H9 (cell line): ENCODE measurements at regions not wholly inside any gene's neighbourhood (a gene's known extent, or its start where the extent isn't known, plus 50 kb on each side); places are given as distances from the start of the nearest gene placed in this dataset.

Source experiments
- DNase-seq: peaks from one replicate; pipeline ENCODE4 v3.0.0-alpha.2; 2017
- H2AFZ ChIP-seq: one replicate; pipeline ENCODE4 v1.6.1; 2013; ENCODE audit warnings: mild to moderate bottlenecking, low read length, control low read depth, moderate library complexity
- H2AK5ac ChIP-seq: 2 replicates; pipeline ENCODE4 v1.6.1; 2013; ENCODE audit warnings: low read length, control low read depth, mixed read lengths; ENCODE audit not compliant: insufficient read length
- H2BK120ac ChIP-seq: one replicate; pipeline ENCODE4 v1.6.1; 2013; ENCODE audit warnings: low read depth, mild to moderate bottlenecking, low read length, control low read depth, inconsistent platforms; ENCODE audit not compliant: poor library complexity, severe bottlenecking
- H2BK12ac ChIP-seq: 2 replicates; pipeline ENCODE4 v1.6.1; 2013; ENCODE audit warnings: low read length, control low read depth, mixed read lengths, low read depth; ENCODE audit not compliant: insufficient read length
- H2BK15ac ChIP-seq: 2 replicates; pipeline ENCODE4 v1.6.1; 2013; ENCODE audit warnings: low read depth, low read length, control low read depth
- H2BK20ac ChIP-seq: one replicate; pipeline ENCODE4 v1.6.1; 2013; ENCODE audit warnings: low read depth, mild to moderate bottlenecking, low read length, control low read depth, inconsistent platforms; ENCODE audit not compliant: poor library complexity, severe bottlenecking
- H2BK5ac ChIP-seq: 2 replicates; pipeline ENCODE4 v1.6.1; 2013; ENCODE audit warnings: low read length, control low read depth, mixed read lengths; ENCODE audit not compliant: insufficient read length
- H3K14ac ChIP-seq: 2 replicates; pipeline ENCODE4 v1.6.1; 2013; ENCODE audit warnings: low read length, control low read depth; ENCODE audit not compliant: insufficient read depth
- H3K18ac ChIP-seq: 2 replicates; pipeline ENCODE4 v1.6.1; 2013; ENCODE audit warnings: low read depth, mild to moderate bottlenecking, mixed read lengths, low read length, control low read depth; ENCODE audit not compliant: insufficient read length
- H3K23ac ChIP-seq: 2 replicates; pipeline ENCODE4 v1.6.1; 2013; ENCODE audit warnings: low read length, control low read depth, mixed read lengths, low read depth; ENCODE audit not compliant: insufficient read length
- H3K23me2 ChIP-seq: 2 replicates; pipeline ENCODE4 v1.6.1; 2013; ENCODE audit warnings: low read depth, mild to moderate bottlenecking, mixed read lengths, low read length, control low read depth; ENCODE audit not compliant: insufficient read length, poor library complexity, severe bottlenecking
- H3K27ac ChIP-seq: 2 replicates; pipeline ENCODE4 v1.5.1; 2013; ENCODE audit warnings: low read length, control low read depth, mixed read lengths, low read depth; ENCODE audit not compliant: insufficient read length
- H3K27me3 ChIP-seq: 2 replicates; pipeline ENCODE4 v1.6.1; 2013; ENCODE audit warnings: low read length, control low read depth, inconsistent platforms; ENCODE audit not compliant: insufficient read depth
- H3K4ac ChIP-seq: 2 replicates; pipeline ENCODE4 v1.6.1; 2013; ENCODE audit warnings: low read depth, mild to moderate bottlenecking, control low read depth, inconsistent platforms, low read length, moderate library complexity
- H3K4me1 ChIP-seq: 2 replicates; pipeline ENCODE4 v1.6.1; 2013; ENCODE audit warnings: low read length, control low read depth, inconsistent platforms; ENCODE audit not compliant: insufficient read depth
- H3K4me2 ChIP-seq: 2 replicates; pipeline ENCODE4 v1.6.1; 2013; ENCODE audit warnings: low read length, control low read depth, mixed read lengths; ENCODE audit not compliant: insufficient read length, insufficient read depth
- H3K56ac ChIP-seq: 2 replicates; pipeline ENCODE4 v1.6.1; 2013; ENCODE audit warnings: low read depth, mild to moderate bottlenecking, mixed read lengths, low read length, control low read depth; ENCODE audit not compliant: insufficient read length
- H3K79me1 ChIP-seq: 2 replicates; pipeline ENCODE4 v1.6.1; 2013; ENCODE audit warnings: low read depth, mild to moderate bottlenecking, moderate library complexity, low read length, control low read depth, inconsistent platforms; ENCODE audit not compliant: insufficient read depth, poor library complexity, severe bottlenecking
- H3K79me2 ChIP-seq: 2 replicates; pipeline ENCODE4 v1.6.1; 2013; ENCODE audit warnings: low read length, control low read depth, inconsistent platforms; ENCODE audit not compliant: insufficient read depth
- H3K9ac ChIP-seq: 2 replicates; pipeline ENCODE4 v1.6.1; 2013; ENCODE audit warnings: low read length, control low read depth, mixed read lengths; ENCODE audit not compliant: insufficient read length; ENCODE audit errors: extremely low read depth
- H3K9me3 ChIP-seq: one replicate; pipeline ENCODE4 v1.6.1; 2013; ENCODE audit warnings: low read depth, low read length, inconsistent platforms; ENCODE audit not compliant: control insufficient read depth
- H3T11ph ChIP-seq: one replicate; pipeline ENCODE4 v1.6.1; 2013; ENCODE audit warnings: mild to moderate bottlenecking, low read length, control low read depth, inconsistent platforms
- H4K20me1 ChIP-seq: one replicate; pipeline ENCODE4 v1.6.1; 2013; ENCODE audit not compliant: control insufficient read depth, insufficient read length, insufficient read depth
- H4K5ac ChIP-seq: 2 replicates; pipeline ENCODE4 v1.6.1; 2013; ENCODE audit warnings: low read depth, mild to moderate bottlenecking, mixed read lengths, low read length, control low read depth; ENCODE audit not compliant: insufficient read length
- H4K8ac ChIP-seq: replicated peaks from 2 replicates; pipeline ENCODE4 v1.6.1; 2013; ENCODE audit warnings: low read length, control low read depth, mixed read lengths, low read depth; ENCODE audit not compliant: insufficient read length
- H4K91ac ChIP-seq: 2 replicates; pipeline ENCODE4 v1.6.1; 2013; ENCODE audit warnings: low read depth, mild to moderate bottlenecking, moderate library complexity, mixed read lengths, low read length, control low read depth; ENCODE audit not compliant: insufficient read length
- H3K27ac Mint-ChIP-seq, 3 experiments: 2 replicates in 2 of 3; 3 replicates in 1 of 3; pipeline ENCODE4 v1.8.0; 2020 to 2021; ENCODE audit warnings: mixed read lengths in 3 of 3, mild to moderate bottlenecking in 1 of 3, moderate library complexity in 1 of 3
- H3K27me3 Mint-ChIP-seq: 2 replicates; pipeline ENCODE4 v1.8.0; 2021; ENCODE audit warnings: low read depth, mild to moderate bottlenecking, moderate library complexity, mixed read lengths
- H3K36me3 Mint-ChIP-seq, 3 experiments: 2 replicates in 2 of 3; 3 replicates in 1 of 3; pipeline ENCODE4 v1.8.0; 2020 to 2021; ENCODE audit warnings: low read depth in 3 of 3, mixed read lengths in 3 of 3; ENCODE audit not compliant: insufficient read depth in 1 of 3
- H3K4me1 Mint-ChIP-seq, 2 experiments: 2 replicates each; pipeline ENCODE4 v1.8.0; 2020; ENCODE audit warnings: mixed read lengths in 2 of 2
- H3K4me3 Mint-ChIP-seq, 2 experiments: 2 replicates in 1 of 2; 3 replicates in 1 of 2; pipeline ENCODE4 v1.8.0; 2020 to 2021; ENCODE audit warnings: mild to moderate bottlenecking in 2 of 2, mixed read lengths in 2 of 2, moderate library complexity in 1 of 2
- H3K9me3 Mint-ChIP-seq, 2 experiments: 2 replicates in 1 of 2; 3 replicates in 1 of 2; pipeline ENCODE4 v1.8.0; 2020; ENCODE audit warnings: mild to moderate bottlenecking in 2 of 2, mixed read lengths in 2 of 2, moderate library complexity in 1 of 2
- CTCF ChIP-seq: fragments of 200-600 bp; sonication (generic); conservative IDR thresholded peaks from 3 replicates; pipeline ENCODE4 v1.8.0; 2021; ENCODE audit warnings: antibody characterized with exemption, mild to moderate bottlenecking

GRCh38 chr12:88253371-88253978, 111.4 kb downstream of the TMTC3 start:
- H3K14ac ChIP-seq = no peak overlapping the region
- no peak overlapping the region for H3K27ac Mint-ChIP-seq
- H3K23me2 ChIP-seq = no peaks in the 10 kb centered on the region
- no peak overlapping the region for H2AK5ac ChIP-seq
- H2AFZ ChIP-seq = no peak overlapping the region
- TF ChIP-seq CTCF = no peak
- no peaks in the 10 kb centered on the region for H3K27me3 Mint-ChIP-seq
- no peak overlapping the region for H2BK120ac ChIP-seq
- no peak overlapping the region for H4K5ac ChIP-seq
- no peak overlapping the region for H2BK12ac ChIP-seq
- H4K91ac ChIP-seq = no peak overlapping the region
- H3K27ac ChIP-seq = no peak overlapping the region
- no peaks in the 10 kb centered on the region for H3K9me3 Mint-ChIP-seq
- H4K20me1 ChIP-seq = no peaks in the 10 kb centered on the region
- H3K4me1 ChIP-seq = no peaks in the 10 kb centered on the region
- no peaks in the 10 kb centered on the region for H3K36me3 Mint-ChIP-seq
- H3K4me3 Mint-ChIP-seq = no peak overlapping the region
- H2BK15ac ChIP-seq = no peak overlapping the region
- H3K79me1 ChIP-seq = no peaks in the 10 kb centered on the region
- no peak overlapping the region for H3K4me2 ChIP-seq
- no peak overlapping the region for H3K18ac ChIP-seq
- H2BK5ac ChIP-seq = no peak overlapping the region
- H3T11ph ChIP-seq = no peak overlapping the region
- H3K9ac ChIP-seq = no peak overlapping the region
- no peaks in the 10 kb centered on the region for H3K79me2 ChIP-seq
- H3K4ac ChIP-seq = no peak overlapping the region
- H3K4me1 Mint-ChIP-seq = no peaks in the 10 kb centered on the region; a peak in 1 of 4 replicates
- no peak overlapping the region for H4K8ac ChIP-seq
- no peaks in the 10 kb centered on the region for H3K27me3 ChIP-seq
- H3K9me3 ChIP-seq = no peaks in the 10 kb centered on the region
- no peak overlapping the region for H3K23ac ChIP-seq
- DNase-seq = no peak
- no peak overlapping the region for H3K56ac ChIP-seq
- H2BK20ac ChIP-seq = no peak overlapping the region
